NCI-H2107 (cell line): ENCODE measurements at regions not wholly inside any gene's neighbourhood (a gene's known extent, or its start where the extent isn't known, plus 50 kb on each side); places are given as distances from the start of the nearest gene placed in this dataset.
"Not testable (repeated sequence)": the region's sequence is repeated elsewhere in the genome, so short reads cannot be mapped to it uniquely, and the experiment has no call there.

Source experiments
- DNase-seq: peaks from one replicate; lab custom pipeline; 2025; lab: John Stamatoyannopoulos, UW

GRCh38 chr18:43819397-43819796 is 542.1 kb upstream of the SYT4 start:
- DNase-seq: no peak

GRCh38 chr18:43819873-43820272 is 542.6 kb upstream of the SYT4 start:
- no peak for DNase-seq

DNA sequence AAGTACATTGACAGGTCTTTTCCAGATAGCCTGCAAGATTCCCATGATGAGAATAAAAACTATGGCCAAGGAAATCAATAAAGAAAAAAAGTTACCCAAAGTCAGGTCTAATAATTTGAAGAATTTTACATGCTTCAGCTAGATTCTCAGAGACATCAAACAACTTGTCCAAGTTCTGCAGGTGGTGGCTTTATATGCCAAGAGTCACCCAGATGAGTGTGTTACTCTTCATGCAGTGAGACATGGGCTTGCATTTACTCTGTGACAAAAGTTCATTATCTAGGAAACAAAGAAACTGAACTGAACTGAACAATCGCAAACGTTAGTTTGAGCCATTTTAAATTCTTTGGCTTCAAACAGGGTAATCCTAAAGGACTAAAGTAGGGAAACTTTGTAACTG is 548.5 kb upstream of the SYT4 start:
- no peak for DNase-seq

GRCh38 chr18:43826215-43826614 is 548.9 kb upstream of the SYT4 start:
- DNase-seq: no peak

DNA sequence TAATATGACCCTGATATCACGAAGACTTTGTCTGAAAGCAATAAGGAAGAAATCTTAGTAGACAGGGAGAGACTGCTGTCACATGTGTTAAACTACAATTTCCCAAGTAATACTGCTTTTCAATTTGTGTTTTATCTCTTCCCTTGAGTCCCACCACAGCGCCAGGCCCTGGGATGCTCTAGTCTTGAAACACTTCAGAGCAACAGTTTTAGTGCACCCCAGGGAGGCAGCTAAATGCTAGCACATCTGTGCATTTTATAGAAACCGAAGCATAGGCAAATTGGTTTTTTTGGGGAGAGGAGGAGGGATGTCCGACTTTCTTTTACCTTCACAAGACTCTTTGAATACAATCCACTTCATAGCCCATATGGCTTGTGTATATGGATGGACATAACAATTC is 550.0 kb upstream of the SYT4 start:
- DNase-seq: no peak

DNA sequence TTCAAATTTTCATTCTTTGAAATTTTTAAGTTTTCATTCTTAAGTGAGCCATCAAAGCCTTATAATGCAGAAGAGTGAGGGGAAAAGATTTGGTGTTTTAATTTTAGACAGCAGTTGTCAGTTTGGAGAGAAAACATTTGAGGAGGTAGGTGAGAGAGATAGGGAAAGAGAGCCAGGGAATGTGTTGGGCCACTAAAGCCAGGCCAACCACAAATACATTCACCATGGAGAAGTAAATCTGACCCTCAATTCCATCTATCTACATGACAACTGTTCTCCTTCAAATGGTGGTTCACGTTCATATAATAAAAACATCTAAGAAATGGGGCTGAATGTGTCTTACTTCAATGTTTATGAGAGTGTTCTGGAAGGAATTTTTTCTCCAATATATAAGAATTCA is 553.0 kb upstream of the SYT4 start:
- DNase-seq: no peak

DNA sequence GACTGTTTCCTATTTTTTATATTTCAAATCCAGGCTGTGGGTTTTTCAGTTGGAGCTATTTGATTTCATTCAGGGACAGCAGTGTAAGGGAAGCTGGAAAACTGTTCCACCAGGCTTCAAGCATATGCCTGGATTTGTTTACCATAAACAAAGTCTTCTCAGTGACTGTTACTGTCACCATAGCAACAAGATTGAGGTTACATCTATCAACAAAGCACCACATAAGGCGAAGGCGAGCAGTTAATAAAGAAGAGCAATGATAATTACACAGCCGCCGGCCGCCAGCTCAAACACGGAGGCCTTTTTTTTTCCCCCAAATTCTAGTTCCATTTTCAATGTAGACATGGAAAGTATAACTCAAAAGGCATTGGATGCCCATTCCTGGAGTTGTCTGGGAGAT is 553.7 kb upstream of the SYT4 start:
- DNase-seq: peak; percentile 23

- DNase-seq: no peak
Measured at GRCh38 chr18:43846299-43846698, 569.0 kb upstream of the SYT4 start.

DNA sequence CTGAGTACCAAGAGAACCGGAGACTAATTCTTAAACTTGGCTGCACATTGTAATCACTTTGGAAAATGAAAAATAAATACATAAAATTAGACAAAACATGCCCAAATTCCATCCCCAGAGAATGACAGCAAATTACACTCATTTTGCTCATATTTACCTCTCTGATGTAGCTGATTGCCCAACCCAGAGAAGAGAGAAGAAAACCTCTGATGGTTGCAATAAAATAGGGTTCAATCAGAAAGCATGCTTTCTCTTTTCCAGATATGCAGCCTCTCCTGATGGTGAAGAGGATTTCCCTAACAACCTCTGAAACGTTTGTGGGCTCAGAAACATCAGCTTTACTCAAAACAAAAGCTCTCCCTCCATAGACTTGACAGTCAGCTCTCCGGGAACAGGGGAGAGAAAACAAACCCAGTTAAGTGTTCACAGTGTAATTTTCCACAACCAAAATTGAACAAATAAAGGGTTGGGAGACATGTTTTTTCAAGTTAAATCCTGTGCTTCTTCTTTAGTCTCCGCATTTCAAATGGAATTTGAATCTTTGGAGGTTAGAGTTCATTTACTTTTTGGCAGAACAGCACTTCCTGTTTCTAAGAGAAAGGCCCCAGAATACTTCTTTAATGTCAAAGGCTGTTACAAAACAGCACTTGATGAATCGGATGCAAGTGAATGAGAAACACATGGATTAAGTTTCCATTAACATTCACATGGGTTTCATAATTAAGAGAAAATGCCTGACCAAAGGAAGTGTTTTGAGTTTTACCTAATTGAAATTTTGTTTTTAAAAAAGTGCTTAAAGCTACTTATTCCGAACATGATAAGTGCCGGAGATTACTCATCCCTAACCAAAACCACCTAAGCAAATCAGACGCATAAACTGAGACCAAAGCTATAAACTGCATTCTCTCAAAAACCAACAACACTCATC is 570.1 kb upstream of the SYT4 start:
- no peak for DNase-seq

- DNase-seq: not testable (repeated sequence)
Measured at GRCh38 chr18:43849831-43850230, 572.5 kb upstream of the SYT4 start.

DNA sequence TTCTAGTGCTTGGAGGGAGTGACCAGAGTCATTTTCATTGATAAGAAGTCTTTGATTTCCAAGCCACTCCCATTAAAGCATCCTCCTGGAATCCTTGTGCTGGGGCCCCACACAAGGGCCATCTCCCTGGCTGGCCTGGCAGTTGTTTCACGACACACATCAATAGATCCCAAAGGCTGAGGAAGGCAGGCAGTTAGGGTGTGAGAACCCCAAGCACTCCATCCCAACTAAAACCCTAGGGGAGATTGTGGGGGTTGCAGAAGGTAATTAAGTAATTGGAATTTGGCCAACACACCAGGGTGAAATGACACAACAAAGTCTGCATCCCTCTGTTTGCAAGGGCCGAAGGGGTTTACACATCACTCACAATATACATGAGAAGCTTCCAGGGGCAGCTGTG is 578.1 kb upstream of the SYT4 start:
- DNase-seq: no peak

- no peak for DNase-seq
Measured at GRCh38 chr18:43863180-43863579, 585.9 kb upstream of the SYT4 start.

DNA sequence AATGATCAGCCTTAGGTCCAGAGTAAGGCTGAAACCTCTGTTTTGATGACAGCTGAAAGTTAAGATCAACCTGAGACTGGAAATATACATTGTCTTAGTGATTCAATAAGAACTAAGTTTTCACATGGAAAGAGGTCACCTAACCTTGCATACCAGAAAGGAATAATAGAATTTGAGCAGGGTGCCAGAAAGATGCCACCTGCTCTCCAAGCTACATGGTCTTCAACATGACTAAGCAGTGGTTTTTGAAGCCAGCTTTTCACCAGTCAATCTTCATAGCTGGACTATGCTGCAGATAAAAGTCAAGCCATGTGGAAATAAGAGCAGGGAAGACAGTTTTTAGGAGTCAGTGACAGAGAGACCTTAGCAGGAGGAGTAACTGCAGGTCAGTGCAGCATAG is 589.4 kb upstream of the SYT4 start:
- no peak for DNase-seq

DNA sequence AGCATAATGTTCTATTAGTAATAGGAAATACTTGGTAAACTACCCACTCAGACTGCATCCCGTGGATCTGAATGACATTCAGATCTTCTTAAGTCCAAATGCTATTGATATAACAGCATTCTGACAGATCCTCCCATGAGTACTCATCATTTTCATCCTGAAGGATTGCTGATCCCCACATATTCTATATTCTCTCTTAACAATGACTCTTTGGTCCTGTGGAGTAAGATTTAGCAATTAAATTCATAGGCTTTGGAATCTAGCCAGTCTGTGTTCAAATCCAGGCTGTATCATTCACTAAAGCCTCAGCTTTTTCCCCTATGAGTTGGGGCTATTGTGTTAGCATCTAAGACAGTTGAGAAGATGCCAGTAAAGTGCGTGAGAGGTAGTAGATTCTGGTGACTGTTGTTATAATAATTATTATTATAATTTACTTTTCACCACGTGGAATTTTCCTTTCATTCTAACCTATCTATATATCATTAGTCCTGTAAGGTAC is 591.3 kb upstream of the SYT4 start:
- DNase-seq: no peak

DNA sequence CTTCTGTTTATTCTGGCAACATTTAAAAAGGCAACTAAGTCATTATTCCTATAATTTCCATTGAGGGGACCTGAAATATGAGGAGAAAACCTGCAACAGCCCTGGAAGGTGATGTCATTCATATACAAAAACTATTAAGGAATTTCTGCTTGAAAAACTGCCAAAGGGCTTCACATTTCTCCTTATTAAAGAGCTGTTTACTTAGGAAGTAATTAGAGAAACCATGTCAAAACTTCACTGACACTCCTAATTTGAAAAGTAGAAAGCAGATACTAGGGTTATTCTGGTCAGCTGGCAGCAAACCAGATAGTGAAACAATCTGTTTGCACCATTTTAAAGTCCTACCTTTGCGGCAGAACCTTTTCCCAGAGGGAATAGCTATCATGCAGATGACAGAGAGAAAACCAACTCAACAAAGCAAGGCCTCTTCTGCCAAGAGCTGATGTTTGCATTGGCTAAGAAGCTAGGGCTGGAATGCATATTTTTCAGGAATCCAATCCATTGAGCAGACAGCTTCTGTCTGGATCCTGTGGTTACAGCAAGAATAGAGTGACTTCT is 592.2 kb upstream of the SYT4 start:
- no peak for DNase-seq

- no peak for DNase-seq
Measured at GRCh38 chr18:43870626-43871025, 593.3 kb upstream of the SYT4 start.

DNA sequence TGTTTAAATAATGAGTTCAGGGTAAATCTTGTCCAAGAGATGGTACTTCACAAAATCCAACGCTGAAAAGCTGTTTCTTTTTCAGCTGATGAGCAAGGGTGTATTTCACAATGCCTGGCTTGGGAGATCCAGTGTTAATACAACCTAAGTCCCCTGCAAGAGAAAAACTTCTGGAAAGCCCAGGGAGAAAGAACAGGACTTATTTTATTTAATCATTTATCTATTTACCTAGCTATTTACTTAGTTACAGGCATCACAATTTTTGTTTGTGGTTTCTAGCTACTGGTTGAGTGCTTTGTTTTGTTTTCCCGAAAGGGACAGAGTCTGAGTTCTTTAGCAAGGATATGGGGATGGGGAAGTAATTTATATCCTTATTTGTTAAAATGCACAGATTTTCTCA is 598.2 kb upstream of the SYT4 start:
- no peak for DNase-seq

GRCh38 chr18:43876286-43876685 is 599.0 kb upstream of the SYT4 start:
- DNase-seq: no peak

DNA sequence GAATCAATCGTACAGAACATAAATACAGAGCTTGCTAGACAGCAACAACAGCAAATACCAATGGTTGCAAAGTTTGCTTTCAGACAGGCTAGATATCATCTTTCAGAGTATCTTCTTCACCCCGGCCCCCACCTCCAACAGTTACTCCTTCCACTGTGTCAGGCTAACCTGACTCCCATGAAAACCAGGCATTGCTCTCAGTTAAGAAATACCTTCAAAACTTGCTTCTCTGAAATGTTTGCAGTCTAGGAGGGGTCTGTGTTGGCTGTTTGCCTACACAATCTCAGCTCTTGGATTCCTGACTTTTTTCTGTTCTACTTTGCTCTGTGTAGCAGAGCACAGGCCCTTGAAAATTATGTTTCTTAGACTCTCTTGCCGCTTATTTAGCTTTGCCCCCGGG is 599.5 kb upstream of the SYT4 start:
- no peak for DNase-seq

- DNase-seq: no peak
Measured at GRCh38 chr18:43877616-43878321, 600.5 kb upstream of the SYT4 start.

GRCh38 chr18:43879415-43879814 is 602.1 kb upstream of the SYT4 start:
- DNase-seq: no peak

DNA sequence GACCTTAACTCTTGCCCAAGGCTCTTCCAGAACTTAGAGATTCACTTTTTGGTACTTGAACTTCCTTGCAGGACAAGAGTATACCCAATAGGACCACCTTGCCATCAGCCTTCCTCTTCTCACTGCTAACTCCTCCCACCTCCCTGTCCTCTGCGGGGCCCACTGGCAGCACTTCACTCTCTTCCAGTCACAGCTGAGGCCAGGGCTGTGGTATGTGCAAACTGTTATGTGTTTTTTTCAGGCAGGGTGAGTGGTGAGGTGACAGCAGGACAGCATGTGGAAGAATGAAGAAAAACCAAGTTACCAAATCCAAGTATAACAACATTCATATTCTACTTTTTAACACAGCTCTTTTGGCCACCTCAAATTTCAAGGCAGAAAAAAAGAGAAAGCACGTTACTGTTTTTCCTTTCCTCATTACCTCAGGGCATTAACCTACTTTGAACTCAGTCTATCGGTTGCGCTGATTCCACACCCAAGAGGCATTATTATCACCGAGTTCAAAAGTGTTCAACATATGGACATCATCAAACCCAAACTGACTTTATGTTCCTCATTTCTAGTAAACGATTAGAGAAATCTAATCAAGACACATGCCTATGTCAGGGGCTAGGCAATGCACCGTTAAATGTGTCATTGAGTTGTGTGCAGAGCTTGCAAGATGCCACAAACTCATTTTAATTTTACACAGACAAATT is 605.2 kb upstream of the SYT4 start:
- DNase-seq: no peak
